Right cardiac atrium (tissue), 5 donors: ENCODE measurements at regions not wholly inside any gene's neighbourhood (a gene's known extent, or its start where the extent isn't known, plus 50 kb on each side); places are given as distances from the start of the nearest gene placed in this dataset.

Source experiments
- ATAC-seq, 2 donors: fragments of 200-7000 bp; cut with Tn5 transposase; one replicate each; pipeline versions ENCODE4 v1.8.0 to v1.9.1; 2020; ENCODE audit warnings: moderate library complexity in 2 of 2, mild to moderate bottlenecking in 1 of 2
- DNase-seq, 3 donors: peaks; one replicate each; pipeline ENCODE4 v3.0.0-alpha.2; 2020
- H3K27ac ChIP-seq: one replicate; pipeline ENCODE4 v1.5.1; 2013; ENCODE audit warnings: mild to moderate bottlenecking, low read length, control low read depth, moderate library complexity
- H3K27me3 ChIP-seq: one replicate; pipeline ENCODE4 v1.6.1; 2013; ENCODE audit not compliant: control insufficient read depth, insufficient read depth
- H3K4me1 ChIP-seq: one replicate; pipeline ENCODE4 v1.6.1; 2013; ENCODE audit warnings: low read length; ENCODE audit not compliant: control insufficient read depth, insufficient read depth
- H3K4me3 ChIP-seq: one replicate; pipeline ENCODE4 v1.5.1; 2013; ENCODE audit warnings: low read length, control low read depth
- H3K9me3 ChIP-seq: one replicate; pipeline ENCODE4 v1.6.1; 2013; ENCODE audit warnings: low read length; ENCODE audit not compliant: control insufficient read depth
- WGBS: extraction: QIAGEN DNeasy Blood & Tissue Kit; methylation state at CpG from one replicate; pipeline ENCODE4 v1.1.7; 2013; 5-methylcytosine and 5-hydroxymethylcytosine counted together
- intact Hi-C, 4 donors: fragments of 100-400 bp; cut with DNase I; formaldehyde crosslinking; loops; one replicate each; pipeline versions ENCODE4 v1.11.0 to v1.14.0; 2022 to 2023
- donor health status: healthy with polysubstance abuse.
- donor health status: DM: no; HTN: yes; CAD: no.
- donor health status: DM: no; HTN: no; CAD: no.
- donor health status: DM: no; HTN: yes; CAD: no; lungs with severe emphysema.
- donor health status: DM: yes; HTN: yes; CAD: no.

DNA sequence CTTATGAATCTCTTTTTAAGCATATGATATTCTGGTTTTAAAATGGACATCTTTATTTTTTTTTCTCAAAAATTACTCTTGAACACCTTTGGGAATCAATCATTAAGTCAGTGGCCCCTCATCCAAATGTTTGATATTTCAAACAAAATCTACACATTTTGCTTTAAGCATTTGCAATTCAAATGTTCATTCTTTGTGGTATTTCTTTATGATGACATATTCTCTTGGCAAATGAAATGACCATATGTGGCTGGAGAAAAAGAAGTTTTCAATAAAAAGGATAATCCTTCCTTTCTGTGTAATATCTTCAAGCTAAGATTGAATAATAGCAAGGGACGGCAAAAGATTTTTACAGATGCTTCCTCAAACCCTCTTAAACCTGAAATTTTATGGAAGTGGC is 420.8 kb downstream of the MTRR start:
- ATAC-seq = no peak
- Histone ChIP-seq H3K4me3 (no peak overlapping the region), H3K4me1 (no peaks in the 10 kb centered on the region), H3K9me3 (no peaks in the 10 kb centered on the region), H3K27ac (no peak overlapping the region), H3K27me3 (no peaks in the 10 kb centered on the region)
- 73% methylated on average over 1 of the region's 1 CpG for WGBS
- no peak for DNase-seq
- intact Hi-C loops = no loop called here

DNA sequence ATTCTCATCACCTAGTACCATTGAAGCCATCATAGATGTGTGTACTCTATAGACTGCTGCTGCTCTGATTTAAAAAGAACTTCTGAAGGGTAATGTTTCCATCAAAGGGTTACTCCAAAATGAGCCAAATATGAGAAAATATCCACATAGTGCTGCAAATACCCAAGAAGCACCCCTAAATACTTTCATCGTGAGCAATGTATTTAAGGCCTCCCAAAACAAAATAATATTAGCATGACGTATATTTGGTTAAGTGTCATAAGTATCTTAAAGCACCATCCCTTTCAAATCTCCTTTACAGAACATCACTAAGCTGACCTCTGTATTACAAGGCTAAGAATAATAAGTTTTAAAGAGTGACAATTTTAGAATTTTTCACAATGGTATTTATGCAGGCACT is 421.8 kb downstream of the MTRR start:
- no peak overlapping the region for H3K27ac ChIP-seq
- no peaks in the 10 kb centered on the region for H3K9me3 ChIP-seq
- intact Hi-C loops = no loop called here
- DNase-seq = no peak
- no peak overlapping the region for H3K4me3 ChIP-seq
- no peaks in the 10 kb centered on the region for H3K4me1 ChIP-seq
- 79% methylated on average over 2 of the region's 2 CpGs for WGBS
- ATAC-seq = no peak
- no peaks in the 10 kb centered on the region for H3K27me3 ChIP-seq

DNA sequence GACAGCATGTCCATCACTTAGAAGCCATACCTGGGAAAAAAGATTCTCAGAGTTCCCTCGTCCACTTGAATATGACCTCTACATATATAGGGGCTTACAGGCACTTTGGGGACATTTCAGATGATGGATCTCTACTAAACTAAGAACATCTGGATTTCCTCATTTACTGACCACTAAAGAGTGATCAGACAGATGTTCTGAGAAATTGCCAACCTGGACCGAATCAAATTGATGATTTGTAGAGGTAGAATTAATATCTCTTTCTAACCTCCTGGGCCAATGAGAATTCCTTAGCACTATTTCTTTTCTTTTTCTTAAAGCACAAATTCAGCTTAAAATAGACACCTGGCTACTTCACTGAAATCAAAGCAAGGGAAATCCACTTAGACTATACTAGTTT is 422.7 kb downstream of the MTRR start:
- no peak for ATAC-seq
- WGBS = 78% methylated on average over 2 of the region's 2 CpGs
- H3K9me3 ChIP-seq = no peaks in the 10 kb centered on the region
- intact Hi-C loops = no loop called here
- H3K27ac ChIP-seq = no peak overlapping the region
- H3K4me1 ChIP-seq = no peaks in the 10 kb centered on the region
- DNase-seq = no peak
- H3K27me3 ChIP-seq = no peaks in the 10 kb centered on the region
- no peak overlapping the region for H3K4me3 ChIP-seq

DNA sequence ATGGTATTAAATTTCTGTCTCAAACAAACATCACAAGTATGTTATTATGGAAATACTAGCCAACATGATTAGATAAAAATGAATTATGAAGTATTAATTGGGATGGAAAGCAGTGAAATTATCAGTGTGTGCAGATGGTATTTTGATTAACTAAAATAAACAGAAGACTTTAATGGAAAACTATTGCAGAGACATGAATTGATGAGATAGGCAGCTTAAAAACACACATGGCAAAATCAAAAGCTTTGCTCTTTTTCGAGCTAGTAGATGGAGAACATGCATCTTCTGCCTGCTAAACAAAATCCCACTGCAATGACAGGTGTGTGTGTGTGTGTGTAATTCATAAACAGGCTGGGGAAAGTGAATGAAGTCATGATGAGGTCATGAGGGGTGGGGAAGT is 426.2 kb downstream of the MTRR start:
- DNase-seq = no peak
- WGBS = 49% methylated on average over 1 of the region's 1 CpG
- no peaks in the 10 kb centered on the region for H3K9me3 ChIP-seq
- no peak for ATAC-seq
- no peak overlapping the region for H3K27ac ChIP-seq
- H3K4me1 ChIP-seq = no peaks in the 10 kb centered on the region
- intact Hi-C loops = no loop called here
- no peaks in the 10 kb centered on the region for H3K27me3 ChIP-seq
- no peak overlapping the region for H3K4me3 ChIP-seq

DNA sequence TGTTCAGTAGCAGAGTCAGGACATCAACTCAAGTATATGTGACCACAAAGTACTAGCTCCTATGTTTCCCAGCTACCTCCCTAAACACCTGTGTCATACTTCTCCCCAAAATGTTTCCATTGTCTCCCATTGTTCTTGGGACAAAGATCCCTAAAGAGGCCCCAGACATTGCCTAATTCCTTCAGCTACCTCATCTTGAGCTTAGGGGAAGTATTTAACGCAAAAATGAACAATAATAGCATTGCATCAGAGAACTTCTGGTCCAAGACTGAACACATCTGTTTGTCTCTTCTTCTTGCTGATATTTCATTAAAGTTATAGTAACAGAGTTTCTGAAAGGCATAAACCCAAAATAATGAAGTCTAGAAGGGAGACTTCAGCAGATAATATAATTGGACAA is 430.8 kb downstream of the MTRR start:
- Histone ChIP-seq H3K27ac (no peak overlapping the region), H3K27me3 (no peaks in the 10 kb centered on the region), H3K9me3 (no peaks in the 10 kb centered on the region), H3K4me1 (no peaks in the 10 kb centered on the region), H3K4me3 (no peak overlapping the region)
- 60% methylated on average over 1 of the region's 1 CpG for WGBS
- intact Hi-C loops = no loop called here
- no peak for ATAC-seq
- DNase-seq = no peak

DNA sequence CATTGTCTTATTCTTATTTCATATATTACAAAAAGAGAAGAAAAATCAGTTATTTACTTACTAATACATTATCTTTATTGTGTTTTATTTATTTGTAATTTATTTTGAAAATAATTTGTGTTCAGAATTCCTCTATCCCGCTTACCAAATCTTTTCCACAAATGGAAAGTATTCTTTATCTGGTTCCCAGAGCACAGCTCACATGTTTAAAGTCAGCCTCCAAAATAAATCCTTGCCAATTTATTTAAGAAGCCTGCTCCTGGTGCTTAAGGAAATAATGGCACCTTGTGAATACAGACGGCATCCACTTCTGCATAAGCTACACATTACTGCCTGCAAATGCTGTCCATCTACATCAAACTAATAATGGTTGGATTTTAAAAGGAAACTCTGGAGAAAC is 435.4 kb downstream of the MTRR start:
- 41% methylated on average over 2 of the region's 2 CpGs for WGBS
- Histone ChIP-seq H3K27me3 (no peaks in the 10 kb centered on the region), H3K9me3 (peaks cover 2% of the 10 kb centered on the region), H3K27ac (no peak overlapping the region), H3K4me1 (no peaks in the 10 kb centered on the region), H3K4me3 (no peak overlapping the region)
- no peak for DNase-seq
- intact Hi-C loops = no loop called here
- ATAC-seq = no peak

DNA sequence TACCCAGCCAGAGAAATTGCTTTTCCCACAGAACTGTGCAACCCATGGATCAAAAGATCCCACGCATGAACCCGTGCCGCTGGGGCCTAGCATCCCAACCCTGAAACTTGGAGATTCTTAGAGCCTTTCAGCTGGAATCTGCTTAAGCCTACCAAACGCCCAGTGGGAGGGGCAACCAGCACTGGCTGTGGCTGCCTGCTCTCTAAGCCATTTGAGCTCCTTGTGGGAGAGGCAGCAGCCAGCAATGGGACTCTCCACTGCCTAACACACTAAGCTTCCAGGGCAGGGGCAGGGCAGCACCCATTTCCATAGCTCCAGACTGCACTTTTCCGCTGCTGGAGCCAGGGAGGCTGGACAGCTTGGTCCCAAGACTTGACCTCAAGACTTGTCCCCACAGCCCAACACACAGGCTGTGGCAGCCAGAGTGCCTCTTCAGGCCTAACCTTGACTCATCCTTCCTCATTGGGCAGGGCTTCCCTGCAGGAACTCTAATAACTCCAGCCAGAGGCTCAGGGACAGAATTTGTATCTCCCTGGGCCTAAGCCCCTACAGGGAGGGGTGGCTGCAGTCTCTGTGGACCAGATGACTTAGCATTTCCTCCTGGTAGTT is 437.4 kb downstream of the MTRR start:
- no peak overlapping the region for H3K27ac ChIP-seq
- no peaks in the 10 kb centered on the region for H3K27me3 ChIP-seq
- no peaks in the 10 kb centered on the region for H3K4me1 ChIP-seq
- peaks cover 2% of the 10 kb centered on the region for H3K9me3 ChIP-seq
- no peak for ATAC-seq
- 82% methylated on average over 5 of the region's 5 CpGs for WGBS
- intact Hi-C loops = no loop called here
- DNase-seq = no peak
- H3K4me3 ChIP-seq = no peak overlapping the region

DNA sequence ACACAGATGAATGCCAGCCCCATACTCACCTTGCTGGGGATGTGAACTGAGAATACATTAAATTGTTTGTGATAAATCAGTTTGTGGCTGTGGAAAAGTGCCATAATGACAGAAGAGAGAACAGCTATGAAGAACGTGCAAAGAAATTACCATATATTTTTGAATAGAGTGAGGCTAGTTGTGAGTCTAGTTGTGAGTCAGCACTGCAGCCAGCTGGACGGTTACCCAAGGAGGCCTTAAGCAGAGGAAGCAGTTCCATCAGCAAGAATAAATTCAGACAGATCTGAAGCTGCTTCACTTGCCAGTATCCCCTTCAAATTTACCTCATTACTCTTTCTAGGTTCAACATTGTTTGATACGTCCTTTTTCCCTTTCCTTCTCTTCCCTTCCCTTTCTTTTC is 446.0 kb downstream of the MTRR start:
- DNase-seq = no peak
- H3K27ac ChIP-seq = no peak overlapping the region
- H3K4me3 ChIP-seq = no peak overlapping the region
- H3K4me1 ChIP-seq = no peaks in the 10 kb centered on the region
- WGBS = 61% methylated on average over 3 of the region's 3 CpGs
- intact Hi-C loops = no loop called here
- H3K9me3 ChIP-seq = peaks cover 4% of the 10 kb centered on the region
- no peaks in the 10 kb centered on the region for H3K27me3 ChIP-seq
- ATAC-seq = no peak

DNA sequence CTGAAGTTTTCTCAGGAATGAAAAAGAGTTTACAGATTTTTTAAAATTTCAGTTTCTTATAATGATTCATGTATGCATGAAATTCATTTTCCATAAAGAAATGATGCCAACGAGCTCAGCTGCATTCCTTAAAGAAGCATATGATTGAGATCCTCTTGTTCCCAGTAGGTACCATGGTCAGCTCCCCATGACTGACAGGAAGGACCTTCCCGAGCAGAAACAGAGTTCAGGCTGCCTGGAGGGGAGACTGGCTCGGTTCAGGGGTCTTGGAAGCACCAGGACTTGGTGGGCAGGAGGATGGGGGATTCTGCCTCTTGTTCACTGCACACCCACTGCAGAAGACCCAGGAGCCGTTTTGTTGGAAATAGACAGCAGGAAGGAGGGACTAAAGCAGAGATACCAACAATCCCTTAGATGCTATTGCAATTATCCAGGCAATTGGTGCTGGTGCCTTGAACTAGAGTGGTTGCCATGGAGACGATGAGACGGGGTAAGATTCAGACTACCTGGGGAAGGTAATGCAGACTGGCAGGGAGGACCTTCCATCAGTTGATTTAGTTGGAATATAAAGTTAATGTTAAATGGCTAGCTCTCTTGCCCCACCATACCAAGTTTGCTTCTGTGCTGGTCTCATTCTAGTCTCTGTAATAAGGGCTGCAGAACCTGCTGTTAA is 447.8 kb downstream of the MTRR start:
- whole genome bisulfite sequencing = 34% methylated on average over 6 of the region's 6 CpGs
- no peak overlapping the region for H3K4me3 ChIP-seq
- H3K4me1 ChIP-seq = no peaks in the 10 kb centered on the region
- peaks cover 4% of the 10 kb centered on the region for H3K9me3 ChIP-seq
- no peak for DNase-seq
- H3K27ac ChIP-seq = no peak overlapping the region
- H3K27me3 ChIP-seq = no peaks in the 10 kb centered on the region
- no peak for ATAC-seq
- intact Hi-C loops = no loop called here

DNA sequence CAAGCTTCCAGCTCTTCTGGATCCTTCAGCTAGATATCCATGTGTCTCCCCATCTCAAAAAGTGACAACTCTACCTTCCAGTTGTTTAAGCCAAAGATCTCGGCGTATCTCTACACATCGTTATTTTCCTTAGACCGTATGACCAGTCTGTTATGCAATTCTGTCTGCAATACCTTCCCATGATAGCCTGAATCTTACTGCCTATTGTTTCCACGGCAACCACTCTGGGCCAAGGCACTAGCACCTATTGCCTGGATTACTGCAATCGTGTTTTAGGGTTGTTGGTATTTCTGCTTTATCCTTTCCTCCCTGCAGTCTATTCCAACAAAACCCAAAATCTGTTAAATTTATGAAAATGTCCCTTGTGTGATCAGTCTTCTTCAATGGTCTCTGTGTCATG is 448.4 kb downstream of the MTRR start:
- no peaks in the 10 kb centered on the region for H3K4me1 ChIP-seq
- 85% methylated on average over 6 of the region's 6 CpGs for WGBS
- H3K27me3 ChIP-seq = no peaks in the 10 kb centered on the region
- H3K4me3 ChIP-seq = no peak overlapping the region
- ATAC-seq = no peak
- peaks cover 4% of the 10 kb centered on the region for H3K9me3 ChIP-seq
- no peak overlapping the region for H3K27ac ChIP-seq
- intact Hi-C loops = no loop called here
- no peak for DNase-seq

DNA sequence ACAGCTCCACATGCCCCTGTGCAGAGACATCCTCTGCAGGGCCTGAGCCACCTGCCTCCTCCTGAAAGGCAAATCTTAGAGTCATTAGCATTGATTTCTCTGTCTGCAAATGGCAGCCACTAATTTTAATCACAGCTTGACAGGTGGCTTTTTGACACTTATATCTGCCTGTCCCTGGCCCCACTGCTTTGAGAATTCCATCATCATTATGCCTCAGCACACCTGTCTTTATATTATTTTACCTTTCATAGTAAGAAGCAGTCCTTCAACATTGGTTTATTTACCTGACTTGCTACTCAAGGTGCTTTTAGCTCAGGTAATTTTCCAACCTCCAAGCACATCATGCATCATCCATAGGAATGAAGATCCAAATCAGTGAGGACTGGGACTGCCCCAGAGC is 451.3 kb downstream of the MTRR start:
- no peaks in the 10 kb centered on the region for H3K4me1 ChIP-seq
- ATAC-seq (no peak), DNase-seq (no peak)
- no peak overlapping the region for H3K4me3 ChIP-seq
- intact Hi-C loops = no loop called here
- peaks cover 4% of the 10 kb centered on the region for H3K9me3 ChIP-seq
- no peaks in the 10 kb centered on the region for H3K27me3 ChIP-seq
- no peak overlapping the region for H3K27ac ChIP-seq

DNA sequence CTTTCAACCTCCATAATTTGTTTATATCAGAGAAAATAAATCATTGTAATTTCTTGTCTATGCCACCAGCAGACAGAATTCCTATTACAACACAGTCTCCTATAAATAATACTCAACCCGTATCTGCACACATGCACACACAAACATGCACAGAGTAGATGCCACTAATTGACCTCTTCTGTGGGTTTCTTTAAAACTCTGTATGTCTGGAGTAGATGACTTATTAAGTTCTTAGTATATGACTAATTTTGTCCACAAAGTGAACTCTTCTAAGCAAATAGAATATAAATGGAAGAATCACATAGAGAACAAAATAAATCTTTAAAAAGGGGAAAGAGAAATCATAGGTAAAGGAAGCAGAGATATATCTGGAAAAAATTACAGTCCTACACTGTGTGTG is 452.3 kb downstream of the MTRR start:
- ATAC-seq = no peak
- 84% methylated on average over 1 of the region's 1 CpG for WGBS
- Histone ChIP-seq H3K27ac (no peak overlapping the region), H3K27me3 (no peaks in the 10 kb centered on the region), H3K4me3 (no peak overlapping the region), H3K4me1 (no peaks in the 10 kb centered on the region), H3K9me3 (peaks cover 4% of the 10 kb centered on the region)
- intact Hi-C loops = no loop called here
- DNase-seq = no peak
